Cardiac fibroblast (primary cell): ENCODE measurements at regions not wholly inside any gene's neighbourhood (a gene's known extent, or its start where the extent isn't known, plus 50 kb on each side); places are given as distances from the start of the nearest gene placed in this dataset.

ENCODE experiments used
- DNase-seq, 2 donors: peaks; one replicate each; pipeline versions ENCODE4 v3.0.0 to v3.0.0-alpha.2; 2010; ENCODE audit warnings: low read depth in 2 of 2
- H3K4me3 ChIP-seq, 2 donors: replicated peaks in 1 of 2; 1 replicate in 1 of 2; 2 replicates in 1 of 2; pipeline ENCODE4 v1.5.1; 2011; ENCODE audit warnings: low read depth in 2 of 2, low read length in 2 of 2, mild to moderate bottlenecking in 2 of 2, moderate library complexity in 1 of 2
- CTCF ChIP-seq: IDR thresholded peaks from one replicate; pipeline ENCODE4 v1.5.1; 2011; ENCODE audit warnings: low read depth, mild to moderate bottlenecking, low read length, inconsistent platforms

GRCh38 chr10:70950037-70950436 is 61.7 kb upstream of the PCBD1 start:
- no peak for TF ChIP-seq CTCF
- no peak overlapping the region for H3K4me3 ChIP-seq
- DNase-seq: no peak

- H3K4me3 ChIP-seq: no peak overlapping the region
- TF ChIP-seq CTCF: no peak
Measured at GRCh38 chr10:70950801-70951200, 62.4 kb upstream of the PCBD1 start.

GRCh38 chr10:70952401-70952800 is 64.0 kb upstream of the PCBD1 start:
- no peak for DNase-seq
- TF ChIP-seq CTCF: no peak
- no peak overlapping the region for H3K4me3 ChIP-seq

More at GRCh38 chr10:70950801-70951200, 62.4 kb upstream of the PCBD1 start:
- DNase-seq: no peak

- no peak for TF ChIP-seq CTCF
- H3K4me3 ChIP-seq: no peak overlapping the region
- no peak for DNase-seq
Measured at GRCh38 chr10:70952921-70953320, 64.6 kb upstream of the PCBD1 start.

GRCh38 chr10:70954381-70955176 is 66.2 kb upstream of the PCBD1 start:
- H3K4me3 ChIP-seq: no peak overlapping the region
- no peak for DNase-seq
- no peak for TF ChIP-seq CTCF

- no peak for DNase-seq
- TF ChIP-seq CTCF: no peak
- no peak overlapping the region for H3K4me3 ChIP-seq
Measured at GRCh38 chr10:70956029-70956759, 67.8 kb upstream of the PCBD1 start.
